ENCODE measurements at regions not wholly inside any gene's neighbourhood (a gene's known extent, or its start where the extent isn't known, plus 50 kb on each side); places are given as distances from the start of the nearest gene placed in this dataset.

DNA sequence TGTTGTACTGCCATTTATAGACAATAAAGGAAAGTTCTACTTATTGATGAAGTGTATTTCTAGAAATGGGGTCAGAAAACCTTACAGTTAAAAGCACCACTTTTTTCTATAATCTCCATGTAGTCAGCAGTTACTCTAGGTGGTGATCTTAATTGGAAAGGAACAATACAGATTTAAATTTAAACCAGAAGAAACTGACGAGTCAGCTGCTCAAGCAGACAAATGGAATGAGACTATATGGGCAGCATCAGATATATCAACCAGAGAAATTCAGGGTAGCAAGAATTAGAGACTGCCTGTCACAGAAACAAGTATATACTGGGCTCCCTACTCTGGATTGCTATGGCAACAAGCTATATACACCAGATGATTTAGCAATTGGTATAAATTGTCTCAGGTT is 99.6 kb upstream of the SCG2 start:
- TF ChIP-seq, protein P1, sequence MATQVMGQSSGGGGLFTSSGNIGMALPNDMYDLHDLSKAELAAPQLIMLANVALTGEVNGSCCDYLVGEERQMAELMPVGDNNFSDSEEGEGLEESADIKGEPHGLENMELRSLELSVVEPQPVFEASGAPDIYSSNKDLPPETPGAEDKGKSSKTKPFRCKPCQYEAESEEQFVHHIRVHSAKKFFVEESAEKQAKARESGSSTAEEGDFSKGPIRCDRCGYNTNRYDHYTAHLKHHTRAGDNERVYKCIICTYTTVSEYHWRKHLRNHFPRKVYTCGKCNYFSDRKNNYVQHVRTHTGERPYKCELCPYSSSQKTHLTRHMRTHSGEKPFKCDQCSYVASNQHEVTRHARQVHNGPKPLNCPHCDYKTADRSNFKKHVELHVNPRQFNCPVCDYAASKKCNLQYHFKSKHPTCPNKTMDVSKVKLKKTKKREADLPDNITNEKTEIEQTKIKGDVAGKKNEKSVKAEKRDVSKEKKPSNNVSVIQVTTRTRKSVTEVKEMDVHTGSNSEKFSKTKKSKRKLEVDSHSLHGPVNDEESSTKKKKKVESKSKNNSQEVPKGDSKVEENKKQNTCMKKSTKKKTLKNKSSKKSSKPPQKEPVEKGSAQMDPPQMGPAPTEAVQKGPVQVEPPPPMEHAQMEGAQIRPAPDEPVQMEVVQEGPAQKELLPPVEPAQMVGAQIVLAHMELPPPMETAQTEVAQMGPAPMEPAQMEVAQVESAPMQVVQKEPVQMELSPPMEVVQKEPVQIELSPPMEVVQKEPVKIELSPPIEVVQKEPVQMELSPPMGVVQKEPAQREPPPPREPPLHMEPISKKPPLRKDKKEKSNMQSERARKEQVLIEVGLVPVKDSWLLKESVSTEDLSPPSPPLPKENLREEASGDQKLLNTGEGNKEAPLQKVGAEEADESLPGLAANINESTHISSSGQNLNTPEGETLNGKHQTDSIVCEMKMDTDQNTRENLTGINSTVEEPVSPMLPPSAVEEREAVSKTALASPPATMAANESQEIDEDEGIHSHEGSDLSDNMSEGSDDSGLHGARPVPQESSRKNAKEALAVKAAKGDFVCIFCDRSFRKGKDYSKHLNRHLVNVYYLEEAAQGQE (IDR thresholded peaks at IDR 0.05; ENCODE audit: borderline replicate concordance) = no peak
- TF ChIP-seq RAD21 (conservative IDR thresholded peaks at IDR 0.05) = no peak
- no peak for TF ChIP-seq EZH2 (IDR thresholded peaks at IDR 0.05; ENCODE audit: borderline replicate concordance, insufficient read depth, low read length, poor library complexity, severe bottlenecking)
- no peak for TF ChIP-seq TAF1 (IDR thresholded peaks at IDR 0.05; ENCODE audit: low read depth)
- TF ChIP-seq SMC3 (conservative IDR thresholded peaks at IDR 0.05; ENCODE audit: poor library complexity) = no peak
- no peak for TF ChIP-seq EP300 (conservative IDR thresholded peaks at IDR 0.05; ENCODE audit: poor library complexity, severe bottlenecking)
- no peak for TF ChIP-seq POLR2AphosphoS5 (IDR thresholded peaks at IDR 0.05)
- TF ChIP-seq MXI1 (conservative IDR thresholded peaks at IDR 0.05; ENCODE audit: poor library complexity, severe bottlenecking) = no peak
- TF ChIP-seq, protein P2, sequence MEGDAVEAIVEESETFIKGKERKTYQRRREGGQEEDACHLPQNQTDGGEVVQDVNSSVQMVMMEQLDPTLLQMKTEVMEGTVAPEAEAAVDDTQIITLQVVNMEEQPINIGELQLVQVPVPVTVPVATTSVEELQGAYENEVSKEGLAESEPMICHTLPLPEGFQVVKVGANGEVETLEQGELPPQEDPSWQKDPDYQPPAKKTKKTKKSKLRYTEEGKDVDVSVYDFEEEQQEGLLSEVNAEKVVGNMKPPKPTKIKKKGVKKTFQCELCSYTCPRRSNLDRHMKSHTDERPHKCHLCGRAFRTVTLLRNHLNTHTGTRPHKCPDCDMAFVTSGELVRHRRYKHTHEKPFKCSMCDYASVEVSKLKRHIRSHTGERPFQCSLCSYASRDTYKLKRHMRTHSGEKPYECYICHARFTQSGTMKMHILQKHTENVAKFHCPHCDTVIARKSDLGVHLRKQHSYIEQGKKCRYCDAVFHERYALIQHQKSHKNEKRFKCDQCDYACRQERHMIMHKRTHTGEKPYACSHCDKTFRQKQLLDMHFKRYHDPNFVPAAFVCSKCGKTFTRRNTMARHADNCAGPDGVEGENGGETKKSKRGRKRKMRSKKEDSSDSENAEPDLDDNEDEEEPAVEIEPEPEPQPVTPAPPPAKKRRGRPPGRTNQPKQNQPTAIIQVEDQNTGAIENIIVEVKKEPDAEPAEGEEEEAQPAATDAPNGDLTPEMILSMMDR (IDR thresholded peaks at IDR 0.05; ENCODE audit: poor library complexity, severe bottlenecking) = no peak
- H3K4me3 ChIP-seq (ENCODE audit: low read length) = no peak overlapping the region
- no peak overlapping the region for H3K4me2 ChIP-seq (ENCODE audit: low read length)
- no peaks in the 10 kb centered on the region for H3K27me3 ChIP-seq (ENCODE audit: insufficient read depth, low read depth, low read length)
- H3K9me2 ChIP-seq (ENCODE audit: insufficient read depth, low read length) = no peaks in the 10 kb centered on the region
- H4K20me1 ChIP-seq (ENCODE audit: insufficient read depth) = no peaks in the 10 kb centered on the region
- no peaks in the 10 kb centered on the region for H3K9me3 ChIP-seq (ENCODE audit: low read length)
- no peaks in the 10 kb centered on the region for H3K36me3 ChIP-seq (ENCODE audit: insufficient read depth, low read length)
- no peaks in the 10 kb centered on the region for H3K79me2 ChIP-seq (replicated peaks; ENCODE audit: insufficient read depth, low read length)
- H2AFZ ChIP-seq (ENCODE audit: low read depth, low read length) = no peak overlapping the region
- H3K9ac ChIP-seq (ENCODE audit: low read length) = no peak overlapping the region
- H3K27ac ChIP-seq (ENCODE audit: low read length) = no peak overlapping the region
- H3F3A ChIP-seq (ENCODE audit: insufficient read depth, low read length, poor library complexity, severe bottlenecking) = no peaks in the 10 kb centered on the region

- Histone ChIP-seq H2AFZ (ENCODE audit: low read depth, low read length) (no peak overlapping the region), H3K4me2 (ENCODE audit: low read length) (no peak overlapping the region)
Observed at GRCh38 chr2:223700221-223700620, 98.1 kb upstream of the SCG2 start.

More at GRCh38 chr2:223700221-223700620, 98.1 kb upstream of the SCG2 start:
- no peaks in the 10 kb centered on the region for H3K27me3 ChIP-seq (ENCODE audit: insufficient read depth, low read depth, low read length)
- no peaks in the 10 kb centered on the region for H3K36me3 ChIP-seq (ENCODE audit: insufficient read depth, low read length)
- no peaks in the 10 kb centered on the region for H3K9me3 ChIP-seq (ENCODE audit: low read length)
- no peaks in the 10 kb centered on the region for H4K20me1 ChIP-seq (ENCODE audit: insufficient read depth)
- no peaks in the 10 kb centered on the region for H3K79me2 ChIP-seq (replicated peaks; ENCODE audit: insufficient read depth, low read length)
- no peak overlapping the region for H3K9ac ChIP-seq (ENCODE audit: low read length)
- H3K27ac ChIP-seq (ENCODE audit: low read length) = no peak overlapping the region
- TF ChIP-seq EZH2 (IDR thresholded peaks at IDR 0.05; ENCODE audit: borderline replicate concordance, insufficient read depth, low read length, poor library complexity, severe bottlenecking) (no peak), RAD21 (conservative IDR thresholded peaks at IDR 0.05) (no peak), TAF1 (IDR thresholded peaks at IDR 0.05; ENCODE audit: low read depth) (no peak), MXI1 (conservative IDR thresholded peaks at IDR 0.05; ENCODE audit: poor library complexity, severe bottlenecking) (no peak), SMC3 (conservative IDR thresholded peaks at IDR 0.05; ENCODE audit: poor library complexity) (no peak), POLR2AphosphoS5 (IDR thresholded peaks at IDR 0.05) (no peak), EP300 (conservative IDR thresholded peaks at IDR 0.05; ENCODE audit: poor library complexity, severe bottlenecking) (no peak)
- TF ChIP-seq, protein P2 (IDR thresholded peaks at IDR 0.05; ENCODE audit: poor library complexity, severe bottlenecking) = no peak
- TF ChIP-seq, protein P1 (IDR thresholded peaks at IDR 0.05; ENCODE audit: borderline replicate concordance) = no peak
- H3K4me3 ChIP-seq (ENCODE audit: low read length) = no peak overlapping the region
- no peaks in the 10 kb centered on the region for H3F3A ChIP-seq (ENCODE audit: insufficient read depth, low read length, poor library complexity, severe bottlenecking)
- H3K9me2 ChIP-seq (ENCODE audit: insufficient read depth, low read length) = no peaks in the 10 kb centered on the region

All from neural cell (in vitro differentiated cells).